ENCODE measurements at regions not wholly inside any gene's neighbourhood (a gene's known extent, or its start where the extent isn't known, plus 50 kb on each side); places are given as distances from the start of the nearest gene placed in this dataset.

DNA sequence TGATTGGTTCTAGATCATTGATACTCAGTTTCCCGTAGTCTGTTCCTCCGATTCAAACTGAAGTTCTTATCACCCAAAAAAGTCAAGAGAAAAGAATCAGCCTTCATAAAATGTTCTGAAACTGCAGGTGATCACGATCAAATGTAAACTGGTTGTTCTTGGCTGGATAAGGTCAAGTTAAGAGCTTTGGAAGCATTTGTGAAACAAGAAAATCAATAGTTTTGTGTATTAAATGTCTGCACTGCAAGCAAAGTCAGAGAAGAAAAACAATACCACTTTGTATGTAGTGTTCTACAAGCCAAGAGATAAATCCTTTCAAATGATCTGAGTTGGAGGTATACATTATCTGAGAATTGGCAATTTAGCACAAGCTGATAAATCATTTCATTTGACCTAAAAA, 710.3 kb downstream of the SORCS1 start:
- TF ChIP-seq TAF1 (IDR thresholded peaks at IDR 0.05; ENCODE audit: borderline replicate concordance, low read depth, low read length) (no peak), POLR2AphosphoS5 (IDR thresholded peaks at IDR 0.05; ENCODE audit: low read depth, low read length) (no peak), POLR2A (IDR thresholded peaks at IDR 0.05; ENCODE audit: low read depth, low read length) (no peak)
- DNase-seq (ENCODE audit: insufficient read length) (no peak), FAIRE-seq (no peak)

GRCh38 chr10:106450966-106451365, 713.5 kb downstream of the SORCS1 start:
- no peak for TF ChIP-seq POLR2AphosphoS5 (IDR thresholded peaks at IDR 0.05; ENCODE audit: low read depth, low read length)
- no peak for TF ChIP-seq POLR2A (IDR thresholded peaks at IDR 0.05; ENCODE audit: low read depth, low read length)
- TF ChIP-seq TAF1 (IDR thresholded peaks at IDR 0.05; ENCODE audit: borderline replicate concordance, low read depth, low read length), result no peak
- no peak for DNase-seq (ENCODE audit: insufficient read length)
- no peak for FAIRE-seq

DNA sequence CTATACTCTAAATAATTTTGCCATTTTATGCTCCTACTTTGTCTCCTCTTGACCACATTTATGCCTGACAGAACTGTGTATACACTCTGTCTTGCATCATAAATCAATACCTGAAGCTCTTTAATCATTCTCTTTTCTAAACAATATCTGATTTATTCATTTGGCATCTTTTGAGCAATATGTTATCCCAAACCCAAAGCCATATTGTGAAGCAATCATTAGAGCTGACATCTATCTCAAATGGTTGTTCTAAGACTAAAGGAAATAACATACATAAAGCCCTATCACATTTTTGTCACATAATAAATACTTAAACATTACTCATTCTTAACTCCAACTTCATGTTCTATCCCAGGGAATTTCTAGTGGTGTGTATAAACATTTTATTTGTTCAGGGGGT, 717.6 kb downstream of the SORCS1 start:
- TF ChIP-seq TAF1 (IDR thresholded peaks at IDR 0.05; ENCODE audit: borderline replicate concordance, low read depth, low read length), result no peak
- TF ChIP-seq POLR2A (IDR thresholded peaks at IDR 0.05; ENCODE audit: low read depth, low read length), result no peak
- no peak for TF ChIP-seq POLR2AphosphoS5 (IDR thresholded peaks at IDR 0.05; ENCODE audit: low read depth, low read length)
- FAIRE-seq, result no peak
- no peak for DNase-seq (ENCODE audit: insufficient read length)

DNA sequence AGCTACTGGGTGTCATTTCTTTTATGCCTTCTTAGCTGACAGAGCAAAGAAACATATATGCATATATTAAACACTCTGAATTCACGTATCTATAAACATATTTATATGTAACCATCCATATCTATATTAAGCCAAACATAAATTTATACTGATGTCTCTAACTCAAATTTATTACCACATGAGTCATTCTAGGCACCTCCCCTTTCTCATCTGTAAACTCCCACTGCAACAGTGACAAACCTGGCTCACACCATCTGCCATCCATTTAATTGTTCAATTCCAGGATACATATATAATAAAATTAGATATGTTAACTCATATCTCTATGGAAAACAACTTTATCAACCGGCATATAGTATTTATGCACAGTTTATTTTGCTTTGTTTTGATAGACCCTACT, 722.3 kb downstream of the SORCS1 start:
- DNase-seq (ENCODE audit: insufficient read length), result no peak
- FAIRE-seq, result no peak
- TF ChIP-seq TAF1 (IDR thresholded peaks at IDR 0.05; ENCODE audit: borderline replicate concordance, low read depth, low read length), result no peak
- no peak for TF ChIP-seq POLR2AphosphoS5 (IDR thresholded peaks at IDR 0.05; ENCODE audit: low read depth, low read length)
- TF ChIP-seq POLR2A (IDR thresholded peaks at IDR 0.05; ENCODE audit: low read depth, low read length), result no peak

DNA sequence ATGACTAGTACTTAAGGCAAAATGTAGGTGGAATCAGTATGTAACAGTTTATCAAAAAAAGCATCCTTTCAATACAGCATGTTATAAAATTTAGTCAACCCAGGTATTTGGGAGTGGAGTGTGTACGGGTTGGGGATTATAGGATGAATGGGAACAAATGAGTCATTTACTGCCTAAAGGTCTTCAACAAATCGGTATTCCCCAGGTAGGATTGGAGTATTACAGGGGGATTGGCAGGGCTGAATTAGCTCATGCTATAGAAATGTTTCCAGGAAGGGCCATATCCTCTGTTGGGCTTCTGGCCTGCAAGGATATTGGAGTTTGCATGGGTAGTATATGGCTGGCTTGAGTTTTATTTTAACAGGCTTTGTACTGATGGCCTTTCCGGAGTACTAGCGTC, 723.7 kb downstream of the SORCS1 start:
- no peak for FAIRE-seq
- no peak for DNase-seq (ENCODE audit: insufficient read length)

DNA sequence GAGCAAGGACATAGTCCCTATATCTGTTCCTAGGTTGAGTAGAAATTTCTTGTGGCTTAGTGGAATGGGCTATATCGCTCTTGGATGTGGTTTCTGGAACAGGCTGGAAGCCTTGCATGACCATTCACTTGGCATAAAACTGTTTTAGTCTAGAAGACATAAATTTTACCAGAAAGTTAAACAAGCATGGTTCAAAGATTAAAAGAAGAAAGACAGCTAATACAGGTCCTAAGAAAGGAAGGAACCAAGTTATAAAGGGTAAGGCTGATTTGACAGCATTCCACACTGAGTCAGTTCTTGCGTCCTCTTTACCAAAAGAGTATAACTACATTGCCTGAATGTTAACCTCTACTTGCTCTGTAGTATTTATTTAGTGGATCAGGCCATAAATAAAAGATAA, 724.2 kb downstream of the SORCS1 start:
- TF ChIP-seq TAF1 (IDR thresholded peaks at IDR 0.05; ENCODE audit: borderline replicate concordance, low read depth, low read length) (no peak), POLR2AphosphoS5 (IDR thresholded peaks at IDR 0.05; ENCODE audit: low read depth, low read length) (no peak), POLR2A (IDR thresholded peaks at IDR 0.05; ENCODE audit: low read depth, low read length) (no peak)
- FAIRE-seq, result no peak
- DNase-seq (ENCODE audit: insufficient read length), result no peak

More for the DNA sequence above, 723.7 kb downstream of the SORCS1 start:
- TF ChIP-seq POLR2A (IDR thresholded peaks at IDR 0.05; ENCODE audit: low read depth, low read length), result no peak
- TF ChIP-seq POLR2AphosphoS5 (IDR thresholded peaks at IDR 0.05; ENCODE audit: low read depth, low read length), result no peak
- no peak for TF ChIP-seq TAF1 (IDR thresholded peaks at IDR 0.05; ENCODE audit: borderline replicate concordance, low read depth, low read length)

- no peak for TF ChIP-seq POLR2AphosphoS5 (IDR thresholded peaks at IDR 0.05; ENCODE audit: low read depth, low read length)
- TF ChIP-seq TAF1 (IDR thresholded peaks at IDR 0.05; ENCODE audit: borderline replicate concordance, low read depth, low read length), result no peak
- no peak for TF ChIP-seq POLR2A (IDR thresholded peaks at IDR 0.05; ENCODE audit: low read depth, low read length)
- FAIRE-seq (no peak), DNase-seq (ENCODE audit: insufficient read length) (no peak)
Measured at GRCh38 chr10:106439366-106439765, 725.1 kb downstream of the SORCS1 start.

GRCh38 chr10:106438386-106438785, 726.1 kb downstream of the SORCS1 start:
- DNase-seq (ENCODE audit: insufficient read length), result no peak
- no peak for FAIRE-seq

GRCh38 chr10:106436123-106436715, 728.3 kb downstream of the SORCS1 start:
- no peak for TF ChIP-seq POLR2A (IDR thresholded peaks at IDR 0.05; ENCODE audit: low read depth, low read length)
- no peak for TF ChIP-seq POLR2AphosphoS5 (IDR thresholded peaks at IDR 0.05; ENCODE audit: low read depth, low read length)
- TF ChIP-seq TAF1 (IDR thresholded peaks at IDR 0.05; ENCODE audit: borderline replicate concordance, low read depth, low read length), result no peak
- DNase-seq (ENCODE audit: insufficient read length) (no peak), FAIRE-seq (no peak)

More at GRCh38 chr10:106438386-106438785, 726.1 kb downstream of the SORCS1 start:
- TF ChIP-seq TAF1 (IDR thresholded peaks at IDR 0.05; ENCODE audit: borderline replicate concordance, low read depth, low read length), result no peak
- TF ChIP-seq POLR2A (IDR thresholded peaks at IDR 0.05; ENCODE audit: low read depth, low read length), result no peak
- TF ChIP-seq POLR2AphosphoS5 (IDR thresholded peaks at IDR 0.05; ENCODE audit: low read depth, low read length), result no peak

GRCh38 chr10:106435081-106435480, 729.4 kb downstream of the SORCS1 start:
- no peak for DNase-seq (ENCODE audit: insufficient read length)
- FAIRE-seq, result no peak
- TF ChIP-seq POLR2A (IDR thresholded peaks at IDR 0.05; ENCODE audit: low read depth, low read length) (no peak), POLR2AphosphoS5 (IDR thresholded peaks at IDR 0.05; ENCODE audit: low read depth, low read length) (no peak), TAF1 (IDR thresholded peaks at IDR 0.05; ENCODE audit: borderline replicate concordance, low read depth, low read length) (no peak)

- FAIRE-seq, result no peak
- TF ChIP-seq POLR2AphosphoS5 (IDR thresholded peaks at IDR 0.05; ENCODE audit: low read depth, low read length) (no peak), POLR2A (IDR thresholded peaks at IDR 0.05; ENCODE audit: low read depth, low read length) (no peak), TAF1 (IDR thresholded peaks at IDR 0.05; ENCODE audit: borderline replicate concordance, low read depth, low read length) (no peak)
Measured at GRCh38 chr10:106424981-106425380, 739.5 kb downstream of the SORCS1 start.

GRCh38 chr10:106424054-106424453, 740.5 kb downstream of the SORCS1 start:
- TF ChIP-seq POLR2AphosphoS5 (IDR thresholded peaks at IDR 0.05; ENCODE audit: low read depth, low read length) (no peak), TAF1 (IDR thresholded peaks at IDR 0.05; ENCODE audit: borderline replicate concordance, low read depth, low read length) (no peak), POLR2A (IDR thresholded peaks at IDR 0.05; ENCODE audit: low read depth, low read length) (no peak)
- FAIRE-seq (no peak), DNase-seq (ENCODE audit: insufficient read length) (no peak)

More at GRCh38 chr10:106424981-106425380, 739.5 kb downstream of the SORCS1 start:
- DNase-seq (ENCODE audit: insufficient read length), result no peak

Measured in GM12892 (cell line).